ENCODE measurements at regions not wholly inside any gene's neighbourhood (a gene's known extent, or its start where the extent isn't known, plus 50 kb on each side); places are given as distances from the start of the nearest gene placed in this dataset.
"Not testable (repeated sequence)": the region's sequence is repeated elsewhere in the genome, so short reads cannot be mapped to it uniquely, and the experiment has no call there.

DNA sequence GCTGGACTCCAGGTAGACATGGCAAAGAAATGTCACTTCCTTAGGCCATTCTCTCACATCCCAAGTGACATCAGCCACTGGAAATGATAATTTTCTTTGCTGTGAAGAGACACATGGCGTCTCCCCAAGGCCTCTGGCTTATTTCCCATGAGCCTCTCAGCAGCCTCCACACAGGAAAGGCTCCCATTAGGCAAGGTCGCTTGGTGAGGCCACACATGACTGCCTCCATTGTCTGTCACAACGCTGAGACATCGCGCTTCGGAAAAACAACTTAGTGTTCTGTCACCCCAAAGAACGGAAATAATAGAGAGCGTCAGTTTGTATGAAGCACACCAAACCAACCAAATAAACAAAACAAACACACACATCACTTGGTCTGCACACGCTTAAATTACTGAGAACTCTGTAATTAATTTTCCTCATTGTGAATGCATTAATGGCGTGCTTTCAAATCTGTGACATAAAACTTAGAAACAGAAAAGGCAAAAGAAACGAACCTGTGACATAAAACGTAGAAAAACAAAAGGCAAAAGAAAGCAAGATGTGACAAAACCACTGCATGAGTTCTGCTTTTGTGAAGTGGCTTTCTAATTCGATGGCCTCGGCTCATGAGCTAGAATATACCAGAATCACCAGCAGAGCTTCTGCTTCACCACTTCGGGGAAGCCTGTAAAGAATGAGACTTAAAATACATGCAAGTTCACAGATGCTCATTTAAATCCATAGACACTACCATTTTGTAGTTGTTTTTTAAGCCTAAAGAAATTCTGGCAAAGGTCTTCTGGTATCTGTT is 404.2 kb upstream of the SGCG start:
- no peak for DNase-seq

DNA sequence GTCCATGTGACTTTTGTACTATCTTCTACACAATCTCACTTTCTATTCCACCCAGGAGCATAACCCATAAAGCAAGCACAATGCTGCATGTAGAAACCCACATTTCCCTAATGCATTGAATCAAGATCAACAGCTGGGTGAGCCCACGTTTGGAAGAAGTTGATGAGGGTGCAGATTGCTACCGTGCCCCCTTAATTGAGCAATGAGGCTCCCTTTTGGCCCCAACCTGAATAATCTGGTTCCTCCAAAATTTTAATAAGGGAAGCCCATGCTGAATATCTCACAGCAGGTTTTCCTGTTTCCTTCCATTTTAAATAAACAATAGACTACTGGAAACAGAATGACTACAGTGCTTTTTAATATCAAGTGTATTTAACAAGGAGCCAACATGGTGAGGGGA is 403.6 kb upstream of the SGCG start:
- no peak for DNase-seq

DNA sequence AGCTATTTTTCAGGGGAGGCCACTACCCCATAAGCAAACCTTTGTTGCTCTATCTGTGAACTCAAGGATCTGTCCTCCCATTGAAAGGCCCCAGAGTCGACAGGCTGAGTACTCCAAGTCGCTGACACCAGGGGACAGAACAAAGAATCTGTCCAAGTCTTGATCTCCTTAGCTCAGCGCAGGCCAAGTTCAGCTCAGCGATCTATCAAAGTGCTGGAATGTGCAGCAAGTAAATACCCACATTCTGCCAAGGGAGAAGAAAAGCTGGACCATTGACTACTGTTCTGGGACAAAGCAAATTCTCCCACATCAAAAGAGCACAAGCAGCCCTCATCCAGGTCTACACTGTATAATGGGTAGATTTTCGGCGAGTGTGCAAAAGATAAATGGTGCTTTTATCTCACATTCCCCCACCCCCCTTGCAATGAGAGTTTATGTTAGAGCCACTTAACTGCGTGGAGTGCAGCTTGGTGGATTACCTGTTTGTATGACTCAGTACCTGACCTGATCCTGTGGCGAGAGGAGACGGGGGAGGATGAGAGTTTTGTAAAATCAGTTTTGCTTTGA is 391.7 kb upstream of the SGCG start:
- no peak for DNase-seq

DNA sequence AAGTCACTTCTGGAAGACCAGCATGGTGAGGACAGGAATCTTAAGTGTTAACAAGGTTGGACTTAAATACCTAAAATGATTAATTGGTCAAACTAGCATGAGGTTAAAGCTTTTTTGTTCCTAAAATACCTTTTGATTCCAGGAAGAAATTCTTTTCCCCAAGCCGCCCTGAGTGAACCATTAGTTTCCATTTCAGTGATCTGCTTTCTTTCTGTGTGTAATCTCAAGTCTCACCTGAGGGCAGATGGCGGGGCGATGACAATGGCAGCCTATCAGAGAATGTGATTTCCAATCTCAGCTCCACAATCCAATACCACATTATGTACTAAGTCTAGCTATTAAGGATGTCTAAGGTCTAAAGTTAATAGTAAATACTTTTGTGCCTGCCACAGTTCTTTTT is 390.9 kb upstream of the SGCG start:
- DNase-seq: no peak

DNA sequence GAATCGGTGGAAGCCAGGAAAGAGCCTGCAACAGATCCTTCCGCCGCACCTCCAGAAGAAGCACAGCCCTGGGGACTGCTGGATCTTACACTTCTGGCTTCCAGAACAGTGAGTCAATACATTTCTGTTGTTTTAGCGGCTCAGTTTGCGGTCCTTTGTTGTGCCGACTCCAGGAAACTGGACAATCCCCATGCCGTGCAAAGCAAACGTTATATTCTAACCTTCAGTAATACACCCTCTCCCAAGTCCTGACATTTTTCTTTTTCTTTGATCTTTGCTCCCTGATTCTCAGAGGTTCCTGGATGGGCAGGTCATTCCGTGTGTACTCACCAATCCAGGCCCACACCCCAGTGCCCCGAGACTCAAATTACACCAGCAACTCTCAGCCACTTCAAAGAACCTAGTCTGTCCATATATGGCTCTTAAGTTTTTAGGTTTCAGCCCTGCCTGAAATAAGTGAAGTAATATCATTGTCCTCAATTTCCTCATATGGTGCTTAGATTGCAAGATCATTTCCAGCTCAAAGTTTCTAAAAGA is 387.1 kb upstream of the SGCG start:
- no peak for DNase-seq

DNA sequence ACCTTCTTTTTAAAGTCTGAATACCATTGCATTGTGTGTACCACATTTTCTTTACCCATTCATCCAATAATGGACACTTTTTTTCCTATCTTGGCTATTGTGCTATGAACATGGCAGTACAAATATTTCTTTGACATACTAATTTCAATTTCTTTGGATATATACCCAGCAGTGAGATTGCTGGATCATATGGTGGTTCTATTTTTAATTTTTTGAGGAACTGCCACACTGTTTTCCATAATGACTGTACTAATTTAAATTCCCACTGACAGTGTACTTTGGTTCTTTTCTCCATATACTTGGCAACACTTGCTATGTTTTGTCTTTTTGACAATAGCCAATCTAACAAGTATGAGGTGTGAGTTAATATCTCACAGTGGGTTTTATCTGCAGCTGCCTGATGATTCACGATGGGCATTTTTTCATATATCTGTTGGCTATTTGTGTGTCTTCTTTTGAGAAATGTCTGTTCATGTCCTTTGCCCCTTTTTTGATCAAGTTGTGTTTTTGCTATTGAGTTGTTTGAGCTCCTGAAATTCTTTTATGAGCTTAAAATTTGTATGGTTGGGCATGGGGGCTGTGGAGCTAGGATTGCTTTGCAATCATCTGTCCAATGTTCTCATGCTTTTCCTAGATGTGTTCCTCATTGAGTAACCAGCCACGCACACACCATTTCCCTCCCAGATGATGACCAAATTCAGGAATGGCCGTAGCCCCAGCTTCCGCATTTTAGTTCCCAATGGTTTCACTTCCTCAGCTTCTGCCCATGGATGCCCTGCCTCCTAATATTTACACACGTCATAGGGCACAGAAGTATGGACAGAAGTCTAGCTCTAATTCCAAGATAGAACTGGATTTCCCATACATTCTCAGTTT is 380.0 kb upstream of the SGCG start:
- DNase-seq: peak; percentile 29

DNA sequence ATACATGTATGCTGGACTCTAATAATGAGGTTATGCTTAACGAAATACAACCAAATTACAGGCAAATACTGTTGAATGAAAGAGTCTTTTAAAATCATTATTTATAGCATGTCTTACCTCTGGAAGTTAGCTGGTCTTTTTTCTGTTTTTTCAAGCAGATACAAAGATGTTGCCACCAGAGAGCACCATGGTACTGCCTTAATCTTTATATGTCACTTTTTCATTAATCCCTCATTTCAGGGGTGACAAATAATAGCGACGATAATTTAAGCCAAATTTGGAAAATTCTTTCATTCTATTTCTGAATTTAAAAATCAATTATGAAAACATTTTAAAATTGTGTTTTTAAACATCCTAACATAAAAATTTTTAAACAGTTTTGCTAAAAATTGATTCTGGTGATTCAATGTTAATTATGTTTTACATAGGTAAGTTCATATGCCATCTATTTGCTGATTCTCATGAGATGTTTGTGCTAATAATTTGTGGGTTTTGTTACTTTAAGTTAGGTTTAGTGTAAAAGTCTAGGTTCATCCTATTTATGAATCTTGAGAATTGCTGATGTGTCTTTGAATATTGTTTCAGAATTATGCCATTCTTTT is 379.3 kb upstream of the SGCG start:
- DNase-seq: no peak

DNA sequence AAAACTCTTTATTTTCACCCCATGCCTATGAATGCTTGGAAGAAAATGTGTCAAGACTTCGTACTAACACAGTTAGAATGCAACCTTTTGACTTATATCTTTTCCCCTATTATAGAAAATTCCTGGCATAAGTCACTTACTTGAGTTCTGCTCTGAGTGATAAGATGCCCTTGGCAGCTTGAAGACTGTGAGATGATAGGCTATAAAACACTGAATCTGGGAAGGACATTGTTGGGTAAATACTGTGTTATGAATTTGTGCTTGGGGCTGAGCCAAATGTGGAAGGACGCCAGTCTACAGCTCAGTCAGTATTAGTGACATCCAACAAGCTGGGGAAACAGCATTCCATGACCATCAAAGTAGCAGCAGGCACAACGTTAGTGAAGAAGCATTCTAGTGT is 368.0 kb upstream of the SGCG start:
- no peak for DNase-seq

DNA sequence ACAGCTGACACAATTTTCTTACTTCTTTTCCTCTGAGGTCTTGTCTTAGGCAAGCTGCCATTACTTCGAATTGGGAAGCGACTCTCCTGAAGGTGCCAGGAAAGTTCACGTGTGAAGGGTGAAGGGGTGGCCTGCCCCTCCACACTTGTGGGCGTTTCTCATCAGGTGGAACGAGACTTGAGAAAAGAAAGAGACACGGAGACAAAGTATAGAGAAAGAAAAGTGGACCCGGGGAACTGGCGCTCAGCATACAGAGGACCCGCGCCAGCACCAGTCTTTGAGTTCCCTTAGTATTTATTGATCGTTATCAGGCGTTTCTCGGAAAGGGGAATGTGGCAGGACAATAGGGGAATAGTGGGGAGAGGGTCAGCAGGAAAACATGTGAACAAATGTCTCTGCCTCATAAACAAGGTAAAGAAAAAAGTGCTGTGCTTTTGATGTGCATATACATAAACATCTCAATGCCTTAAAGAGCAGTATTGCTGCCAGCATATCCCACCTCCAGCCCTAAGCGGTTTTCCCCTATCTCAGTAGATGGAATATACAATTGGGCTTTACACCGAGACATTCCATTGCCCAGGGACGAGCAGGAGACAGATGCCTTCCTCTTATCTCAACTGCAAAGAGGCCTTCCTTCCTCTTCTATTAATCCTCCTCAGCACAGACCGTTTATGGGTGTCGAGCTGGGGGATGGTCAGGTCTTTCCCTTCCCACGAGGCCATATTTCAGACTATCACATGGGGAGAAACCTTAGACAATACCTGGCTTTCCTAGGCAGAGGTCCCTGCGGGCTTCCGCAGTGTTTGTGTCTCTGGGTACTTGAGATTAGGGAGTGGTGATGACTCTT is 367.0 kb upstream of the SGCG start:
- not testable (repeated sequence) for DNase-seq

DNA sequence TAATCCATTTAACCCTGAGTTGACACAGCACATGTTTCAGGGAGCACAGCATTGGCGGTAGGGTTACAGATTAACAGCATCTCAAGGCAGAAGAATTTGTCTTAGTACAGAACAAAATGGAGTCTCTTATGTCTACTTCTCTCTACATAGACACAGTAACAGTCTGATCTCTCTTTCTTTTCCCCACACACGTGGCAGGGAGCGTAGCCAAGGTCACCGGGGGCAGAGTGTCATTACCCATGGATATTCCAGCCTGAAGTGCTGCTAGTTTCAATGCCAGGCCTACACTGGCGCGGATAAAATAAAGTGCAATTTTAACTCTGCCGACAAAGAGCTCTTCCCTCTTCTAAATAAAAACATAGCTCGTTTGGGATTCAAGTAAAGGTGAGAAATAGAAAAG is 366.3 kb upstream of the SGCG start:
- not testable (repeated sequence) for DNase-seq

DNA sequence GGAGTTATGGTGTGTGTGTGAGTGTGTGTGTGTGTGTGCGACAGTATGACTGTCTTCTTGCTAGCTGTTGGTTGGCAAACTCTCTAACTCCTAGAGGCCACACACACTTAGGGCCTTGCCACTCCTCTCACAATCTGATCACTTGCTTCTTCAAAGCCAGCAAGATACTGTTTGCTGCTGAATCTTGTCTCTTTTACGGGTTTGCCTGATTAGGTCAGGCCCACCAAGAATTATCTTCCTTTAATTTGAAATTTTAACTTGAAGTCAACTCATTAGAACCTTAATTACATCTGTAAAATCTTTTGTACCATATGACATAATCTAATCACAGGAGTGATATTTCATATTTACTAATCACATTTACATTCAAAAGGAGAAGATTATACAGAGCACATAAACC is 359.2 kb upstream of the SGCG start:
- DNase-seq: no peak

DNA sequence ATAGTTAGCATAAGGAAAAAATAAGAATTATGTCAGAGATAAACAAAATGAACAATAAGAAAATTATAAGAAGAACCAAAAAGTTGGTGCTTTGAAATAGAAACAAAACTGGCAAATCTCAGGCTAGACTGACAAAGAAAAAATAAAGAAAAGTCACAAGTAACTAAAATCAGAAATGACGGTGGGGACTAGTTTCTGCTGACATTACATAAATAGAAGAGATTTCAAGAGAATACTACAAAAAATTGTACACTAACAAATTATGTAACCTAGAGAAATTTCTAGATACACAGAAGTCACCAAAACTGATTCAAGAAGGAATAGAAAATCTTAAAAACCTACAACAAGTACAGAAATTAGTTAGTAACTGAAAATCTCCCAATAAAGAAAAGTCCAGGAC is 355.6 kb upstream of the SGCG start:
- no peak for DNase-seq

DNA sequence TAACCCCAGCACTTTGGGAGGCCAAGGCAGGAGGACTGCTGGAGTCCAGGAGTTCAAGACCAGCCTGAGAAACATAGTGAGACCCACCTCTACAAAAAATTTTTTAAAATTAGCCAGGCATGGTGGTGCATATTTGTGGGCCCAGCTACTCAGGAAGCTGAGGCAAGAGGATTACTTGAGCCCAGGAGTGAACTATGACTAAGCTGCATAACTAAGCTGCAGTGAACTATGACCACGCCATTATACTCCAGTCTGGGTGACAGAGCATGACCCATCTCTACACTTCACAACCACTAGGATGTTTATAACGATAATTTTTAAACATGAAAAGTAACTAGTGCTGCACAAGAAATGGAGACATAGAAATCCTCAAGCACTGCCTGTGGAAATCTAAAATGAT is 352.7 kb upstream of the SGCG start:
- no peak for DNase-seq

DNA sequence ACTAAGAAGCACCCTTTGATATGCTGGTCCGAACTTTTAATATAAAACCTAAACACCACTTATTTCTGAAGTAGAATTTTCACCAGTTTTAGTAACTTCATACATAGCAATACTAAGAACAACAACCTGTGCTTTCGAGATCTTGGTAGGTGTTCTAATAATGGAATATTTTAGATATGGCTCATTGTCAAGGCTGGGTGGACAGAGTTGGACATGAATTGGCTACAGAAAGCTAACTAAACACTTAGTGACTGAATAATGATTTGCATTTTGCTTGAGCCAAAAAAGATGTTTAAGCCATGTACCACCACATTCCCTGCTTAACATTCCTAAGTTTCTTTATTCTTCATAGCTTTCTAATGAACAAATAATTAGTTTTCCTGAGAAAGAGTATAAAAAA is 344.3 kb upstream of the SGCG start:
- no peak for DNase-seq

DNA sequence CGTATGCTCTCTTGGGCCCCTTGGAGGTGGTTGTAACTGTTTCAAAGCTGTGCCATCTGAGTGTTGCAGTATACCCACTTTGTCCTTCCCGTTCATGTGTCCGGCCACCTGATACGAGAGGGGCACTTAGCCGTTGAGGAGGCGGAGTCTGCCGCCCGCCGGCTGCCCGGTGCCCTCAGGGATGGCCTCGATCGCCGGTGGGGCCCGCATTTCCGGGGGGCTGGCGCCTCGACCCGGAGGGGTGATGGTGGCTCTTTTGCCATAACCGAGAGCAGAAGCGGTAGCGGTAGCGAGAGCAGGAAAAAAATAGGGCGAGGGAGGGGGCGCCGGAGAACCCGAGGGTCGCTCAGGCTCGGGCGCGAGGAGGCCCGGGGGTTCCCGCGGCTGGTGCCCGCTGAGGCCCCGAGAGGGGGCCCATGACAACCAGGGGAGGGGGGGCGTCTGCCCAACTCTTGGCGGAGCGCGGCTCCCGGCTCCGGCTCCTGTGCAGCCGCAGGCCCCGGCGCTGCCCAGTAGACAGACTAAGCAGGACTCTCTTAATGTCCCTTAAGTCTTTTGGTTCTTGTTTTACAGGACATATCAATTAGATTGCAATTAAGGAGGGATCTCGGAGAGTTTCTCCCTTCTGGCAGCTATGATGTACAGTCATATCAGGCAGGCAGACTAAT is 342.7 kb upstream of the SGCG start:
- DNase-seq: no peak

DNA sequence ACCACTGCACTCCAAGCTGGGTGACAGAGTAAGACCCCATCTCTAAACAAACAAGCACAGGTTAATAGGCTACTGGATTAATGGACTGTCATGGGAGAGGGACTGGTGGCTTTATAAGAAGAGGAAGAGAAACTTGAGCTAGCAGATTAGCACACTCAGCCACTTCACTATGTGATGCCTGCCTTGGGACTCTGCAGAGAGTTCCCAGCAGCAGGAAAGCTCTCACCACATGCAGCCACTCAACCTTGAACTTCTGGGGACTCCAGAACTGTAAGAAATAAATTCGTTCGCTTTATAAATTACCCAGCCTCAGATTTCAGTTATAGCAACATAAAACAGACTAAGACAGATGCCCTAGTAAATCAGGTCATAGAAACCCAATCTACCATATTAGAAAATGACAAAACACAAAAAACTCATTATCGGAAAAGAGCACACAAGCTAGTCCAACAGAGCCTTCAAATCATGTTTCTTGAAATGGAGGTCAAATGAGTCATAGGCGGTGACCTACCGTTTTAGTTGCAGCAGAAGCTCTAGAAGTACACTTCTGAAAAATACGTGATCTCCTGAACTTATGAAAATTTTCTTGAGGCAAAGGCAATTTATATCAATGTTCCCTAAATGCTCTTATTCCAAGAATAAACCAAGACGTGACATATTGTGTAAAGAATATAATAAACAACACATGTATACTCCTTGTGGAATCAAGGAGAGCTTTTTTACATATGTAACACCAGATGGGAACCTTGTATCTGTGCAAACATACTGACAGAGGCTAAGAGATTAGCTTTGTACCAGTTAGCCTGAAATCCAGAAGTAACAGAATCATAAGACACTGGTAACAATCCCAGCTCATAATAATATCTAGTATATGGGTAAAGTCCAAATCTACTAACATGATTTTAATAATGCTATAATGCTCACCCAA is 340.9 kb upstream of the SGCG start:
- no peak for DNase-seq

DNA sequence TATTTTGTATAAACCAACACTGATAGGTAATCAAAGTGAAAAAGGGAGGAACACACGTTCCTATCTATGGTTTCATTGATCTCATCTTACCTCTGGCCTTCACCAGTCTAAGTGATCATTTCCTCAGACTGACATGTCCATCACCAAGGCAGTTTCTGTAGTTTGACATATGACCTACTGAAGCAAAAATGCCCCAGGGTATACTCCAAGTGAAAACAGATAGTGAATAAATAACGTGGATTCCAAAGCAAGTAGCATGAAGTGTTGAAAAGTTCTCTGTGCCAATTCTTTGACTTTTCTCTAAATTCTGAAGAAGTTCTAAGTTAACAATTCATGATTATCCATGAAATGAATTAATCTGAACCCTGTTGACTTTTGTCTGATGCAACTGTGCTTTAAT is 334.2 kb upstream of the SGCG start:
- DNase-seq: no peak

DNA sequence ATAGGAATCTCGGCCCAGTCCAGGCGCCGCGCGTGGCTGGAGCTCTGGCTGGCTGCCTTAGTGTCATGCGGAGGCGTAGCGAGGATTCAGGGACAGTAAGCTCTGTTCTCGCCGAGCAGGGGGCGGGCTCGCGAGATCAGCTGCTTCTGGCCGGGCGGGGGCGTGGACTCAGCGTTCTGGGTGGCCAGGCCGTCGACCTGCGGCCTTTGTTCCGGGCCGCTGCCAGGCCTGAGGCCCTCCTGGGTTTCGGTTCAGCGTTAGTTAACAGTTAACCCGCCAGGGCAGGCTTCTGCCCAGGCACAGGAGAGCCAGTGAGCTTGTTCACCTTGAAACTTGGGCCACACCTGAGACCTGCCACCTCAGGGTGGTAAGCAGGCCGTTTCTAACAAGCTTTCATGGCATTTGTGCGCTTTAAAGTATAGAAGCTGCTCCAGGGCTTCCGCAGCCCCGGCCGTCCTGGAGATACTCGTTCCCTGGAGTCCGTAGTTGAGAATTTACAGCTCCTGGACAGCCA is 332.2 kb upstream of the SGCG start:
- no peak for DNase-seq

DNA sequence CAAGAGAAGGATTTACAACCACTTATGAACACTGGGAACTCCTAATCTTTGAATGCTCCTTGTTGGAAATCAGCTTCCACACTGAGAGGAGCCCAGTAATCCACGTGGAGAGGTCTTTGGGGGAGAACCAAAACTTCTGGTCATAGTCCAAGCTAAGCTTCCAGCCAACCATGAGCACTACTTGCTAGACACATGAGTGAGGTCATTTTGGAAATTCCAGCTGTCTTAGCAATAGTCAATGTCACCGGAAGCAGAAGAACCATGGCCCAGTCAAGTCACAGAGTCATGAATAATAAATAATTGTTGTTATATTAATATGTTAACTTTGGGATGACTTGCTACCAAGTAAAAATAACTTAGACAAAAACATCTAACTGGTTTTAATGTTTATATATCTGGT is 324.9 kb upstream of the SGCG start:
- DNase-seq: no peak

DNA sequence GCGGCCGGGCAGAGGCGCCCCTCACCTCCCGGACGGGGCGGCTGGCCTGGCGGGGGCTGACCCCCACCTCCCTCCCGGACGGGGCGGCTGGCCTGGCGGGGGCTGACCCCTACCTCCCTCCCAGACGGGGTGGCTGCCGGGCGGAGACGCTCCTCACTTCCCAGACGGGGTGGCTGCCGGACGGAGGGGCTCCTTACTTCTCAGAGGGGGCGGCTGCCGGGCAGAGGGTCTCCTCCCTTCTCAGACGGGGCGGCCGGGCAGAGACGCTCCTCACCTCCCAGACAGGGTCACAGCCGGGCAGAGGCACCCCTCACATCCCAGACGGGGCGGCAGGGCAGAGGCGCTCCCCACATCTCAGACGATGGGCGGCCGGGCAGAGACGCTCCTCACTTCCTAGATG is 321.8 kb upstream of the SGCG start:
- not testable (repeated sequence) for DNase-seq

Measured in hindlimb muscle (tissue), 1 donor.